Epithelial cell of esophagus (primary cell): ENCODE measurements at regions not wholly inside any gene's neighbourhood (a gene's known extent, or its start where the extent isn't known, plus 50 kb on each side); places are given as distances from the start of the nearest gene placed in this dataset.

Source experiments
- DNase-seq: peaks from one replicate; pipeline ENCODE4 v3.0.0; 2010; ENCODE audit warnings: low read depth
- H3K4me3 ChIP-seq: 2 replicates; pipeline ENCODE4 v1.5.1; 2011; ENCODE audit warnings: mild to moderate bottlenecking, low read length, control low read depth
- TF ChIP-seq, protein P1 (sequence below): IDR thresholded peaks from 2 replicates; pipeline ENCODE4 v1.5.1; 2011; ENCODE audit warnings: low read depth, mild to moderate bottlenecking, low read length, control low read depth, inconsistent platforms; ENCODE audit not compliant: insufficient read depth; ENCODE audit errors: missing control alignments

- H3K4me3 ChIP-seq = no peak overlapping the region
- TF ChIP-seq, protein P1, sequence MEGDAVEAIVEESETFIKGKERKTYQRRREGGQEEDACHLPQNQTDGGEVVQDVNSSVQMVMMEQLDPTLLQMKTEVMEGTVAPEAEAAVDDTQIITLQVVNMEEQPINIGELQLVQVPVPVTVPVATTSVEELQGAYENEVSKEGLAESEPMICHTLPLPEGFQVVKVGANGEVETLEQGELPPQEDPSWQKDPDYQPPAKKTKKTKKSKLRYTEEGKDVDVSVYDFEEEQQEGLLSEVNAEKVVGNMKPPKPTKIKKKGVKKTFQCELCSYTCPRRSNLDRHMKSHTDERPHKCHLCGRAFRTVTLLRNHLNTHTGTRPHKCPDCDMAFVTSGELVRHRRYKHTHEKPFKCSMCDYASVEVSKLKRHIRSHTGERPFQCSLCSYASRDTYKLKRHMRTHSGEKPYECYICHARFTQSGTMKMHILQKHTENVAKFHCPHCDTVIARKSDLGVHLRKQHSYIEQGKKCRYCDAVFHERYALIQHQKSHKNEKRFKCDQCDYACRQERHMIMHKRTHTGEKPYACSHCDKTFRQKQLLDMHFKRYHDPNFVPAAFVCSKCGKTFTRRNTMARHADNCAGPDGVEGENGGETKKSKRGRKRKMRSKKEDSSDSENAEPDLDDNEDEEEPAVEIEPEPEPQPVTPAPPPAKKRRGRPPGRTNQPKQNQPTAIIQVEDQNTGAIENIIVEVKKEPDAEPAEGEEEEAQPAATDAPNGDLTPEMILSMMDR = no peak
- DNase-seq = no peak
These were observed 148.8 kb downstream of the INO80D start for GRCh38 chr2:205937211-205937610.

DNA sequence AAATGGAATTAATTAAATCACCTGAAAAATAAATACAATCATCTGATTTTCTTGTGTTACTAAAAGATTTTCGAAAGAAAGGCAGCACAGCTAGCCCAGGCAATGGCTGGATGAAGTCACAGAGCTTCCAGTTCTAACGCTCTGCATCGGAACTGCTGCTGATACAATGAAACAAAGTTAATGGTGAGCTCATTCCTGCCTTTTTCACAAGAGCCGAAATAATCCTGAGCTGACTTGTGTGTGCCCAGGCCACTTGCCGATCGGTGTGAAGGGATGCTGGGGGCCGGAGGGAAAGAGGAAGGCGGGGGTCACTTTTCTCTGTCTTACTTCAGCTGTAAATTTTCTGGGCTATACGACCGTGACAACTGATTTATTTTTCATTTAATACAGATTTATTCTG, 149.5 kb downstream of the INO80D start:
- no peak for DNase-seq
- TF ChIP-seq, protein P1 = no peak
- no peak overlapping the region for H3K4me3 ChIP-seq

- peak; percentile 14 for DNase-seq
- no peak overlapping the region for H3K4me3 ChIP-seq
These were observed 151.5 kb downstream of the INO80D start for GRCh38 chr2:205934443-205934842.

GRCh38 chr2:205932861-205933260, 153.1 kb downstream of the INO80D start:
- H3K4me3 ChIP-seq = no peak overlapping the region
- TF ChIP-seq, protein P1 = no peak
- no peak for DNase-seq

More at GRCh38 chr2:205934443-205934842, 151.5 kb downstream of the INO80D start:
- TF ChIP-seq, protein P1 = no peak

DNA sequence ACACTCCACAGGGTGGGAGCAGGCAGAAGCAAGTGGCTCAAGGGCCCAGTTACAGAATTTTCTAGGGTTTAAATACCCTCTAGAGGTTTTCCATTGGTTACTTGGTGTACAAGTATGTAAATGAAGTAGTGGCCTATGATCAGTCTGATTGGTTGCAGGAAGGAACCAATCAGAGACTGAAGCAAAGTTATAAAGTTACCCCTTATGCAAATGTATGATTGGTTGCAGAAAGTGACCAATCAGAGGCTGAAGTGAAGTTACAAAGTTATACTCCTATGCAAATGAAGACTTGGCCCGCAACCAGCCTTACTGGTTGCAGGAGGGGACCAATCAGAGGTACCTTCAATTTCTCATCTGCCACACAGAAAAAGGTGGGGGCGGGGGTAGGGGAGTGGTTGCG, 154.6 kb downstream of the INO80D start:
- TF ChIP-seq, protein P1 = no peak
- DNase-seq = no peak
- H3K4me3 ChIP-seq = no peak overlapping the region

GRCh38 chr2:205930209-205930608, 155.8 kb downstream of the INO80D start:
- no peak for DNase-seq
- no peak overlapping the region for H3K4me3 ChIP-seq
- TF ChIP-seq, protein P1 = no peak

DNA sequence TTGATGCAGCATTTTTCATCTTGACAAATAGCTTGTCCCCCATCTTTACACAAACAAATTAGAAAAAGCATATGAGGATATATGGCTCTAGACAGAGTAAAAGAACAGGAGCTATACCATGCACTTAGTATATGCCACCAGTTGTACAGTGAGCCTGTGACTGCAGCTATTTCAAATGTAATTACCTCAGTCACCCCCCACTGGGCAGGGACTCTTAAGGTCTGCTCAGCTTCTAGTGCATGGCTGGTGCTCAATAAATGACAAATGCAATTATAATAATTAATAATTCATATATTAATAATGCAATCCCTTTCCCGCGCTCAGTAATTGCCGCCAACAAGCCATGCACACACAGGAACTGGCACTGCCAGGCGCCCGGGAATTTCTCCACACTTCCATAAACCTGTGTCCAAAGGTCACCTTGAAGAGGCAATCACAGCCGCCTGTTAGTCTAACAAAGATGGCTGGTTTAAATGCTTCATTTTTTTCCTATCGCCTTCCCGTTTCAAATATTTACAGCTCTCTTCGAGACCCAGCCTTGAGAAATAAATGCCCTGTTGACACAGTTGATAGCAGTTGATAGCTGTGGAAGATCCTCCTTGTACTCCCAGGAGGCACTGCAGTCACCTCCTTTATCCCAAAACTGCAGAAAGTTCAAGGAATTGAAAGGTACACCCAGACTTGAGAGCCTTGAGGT, 156.6 kb downstream of the INO80D start:
- no peak for DNase-seq
- TF ChIP-seq, protein P1 = no peak
- no peak overlapping the region for H3K4me3 ChIP-seq
